ENCODE measurements at regions not wholly inside any gene's neighbourhood (a gene's known extent, or its start where the extent isn't known, plus 50 kb on each side); places are given as distances from the start of the nearest gene placed in this dataset.

DNA sequence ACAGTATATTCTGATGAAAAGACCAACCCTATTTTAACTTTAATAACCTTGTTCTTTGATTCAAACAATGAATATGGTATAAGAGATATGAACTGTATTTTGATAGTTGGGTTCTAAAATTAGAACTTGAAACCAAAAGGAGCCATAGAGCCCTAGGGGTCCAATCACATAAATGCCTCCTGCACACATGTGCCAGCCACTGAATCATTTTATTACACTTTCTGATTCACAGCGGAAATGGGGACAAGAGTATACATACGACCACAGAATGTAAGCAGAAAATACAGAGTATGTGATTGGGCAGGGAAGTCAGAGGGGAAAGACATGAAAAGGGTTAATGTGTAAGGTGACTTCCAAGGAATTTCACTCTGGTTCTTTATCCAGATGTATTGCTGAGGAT is 1000.2 kb downstream of the NR2F1-AS1 start:
- no TSS peak for BruUV-seq (replicated peaks)
- intact Hi-C loops (cut with micrococcal nuclease; ENCODE audit: unreplicated experiment) (no loop called here), in situ Hi-C loops (cut with MboI) (no loop called here)
- no peak overlapping the region for H3K4me2 ChIP-seq (ENCODE audit: control insufficient read depth, insufficient read depth)
- no peaks in the 10 kb centered on the region for H4K20me1 ChIP-seq (ENCODE audit: control insufficient read depth, insufficient read depth)
- H3K27me3 ChIP-seq (replicated peaks in 1 of 2; ENCODE audit: control insufficient read depth in 2 of 2, insufficient read depth in 2 of 2, low read length in 1 of 2), result no peaks in the 10 kb centered on the region
- TF ChIP-seq MEF2B (IDR thresholded peaks at IDR 0.05; ENCODE audit: partially characterized antibody, poor library complexity, severe bottlenecking), result no peak
- no peak for TF ChIP-seq CBFB (IDR thresholded peaks at IDR 0.05; ENCODE audit: low read depth)
- TF ChIP-seq SREBF2 (IDR thresholded peaks at IDR 0.05; ENCODE audit: low read length), result no peak
- TF ChIP-seq, protein P1, sequence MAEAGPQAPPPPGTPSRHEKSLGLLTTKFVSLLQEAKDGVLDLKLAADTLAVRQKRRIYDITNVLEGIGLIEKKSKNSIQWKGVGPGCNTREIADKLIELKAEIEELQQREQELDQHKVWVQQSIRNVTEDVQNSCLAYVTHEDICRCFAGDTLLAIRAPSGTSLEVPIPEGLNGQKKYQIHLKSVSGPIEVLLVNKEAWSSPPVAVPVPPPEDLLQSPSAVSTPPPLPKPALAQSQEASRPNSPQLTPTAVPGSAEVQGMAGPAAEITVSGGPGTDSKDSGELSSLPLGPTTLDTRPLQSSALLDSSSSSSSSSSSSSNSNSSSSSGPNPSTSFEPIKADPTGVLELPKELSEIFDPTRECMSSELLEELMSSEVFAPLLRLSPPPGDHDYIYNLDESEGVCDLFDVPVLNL (IDR thresholded peaks at IDR 0.05; ENCODE audit: low read depth, low read length), result no peak
- no peak for TF ChIP-seq SMAD5 (IDR thresholded peaks at IDR 0.05; ENCODE audit: low read depth)
- no peak for TF ChIP-seq NR2C1 (IDR thresholded peaks at IDR 0.05)
- TF ChIP-seq, protein P2, sequence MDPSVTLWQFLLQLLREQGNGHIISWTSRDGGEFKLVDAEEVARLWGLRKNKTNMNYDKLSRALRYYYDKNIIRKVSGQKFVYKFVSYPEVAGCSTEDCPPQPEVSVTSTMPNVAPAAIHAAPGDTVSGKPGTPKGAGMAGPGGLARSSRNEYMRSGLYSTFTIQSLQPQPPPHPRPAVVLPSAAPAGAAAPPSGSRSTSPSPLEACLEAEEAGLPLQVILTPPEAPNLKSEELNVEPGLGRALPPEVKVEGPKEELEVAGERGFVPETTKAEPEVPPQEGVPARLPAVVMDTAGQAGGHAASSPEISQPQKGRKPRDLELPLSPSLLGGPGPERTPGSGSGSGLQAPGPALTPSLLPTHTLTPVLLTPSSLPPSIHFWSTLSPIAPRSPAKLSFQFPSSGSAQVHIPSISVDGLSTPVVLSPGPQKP (IDR thresholded peaks at IDR 0.05; ENCODE audit: low read depth, low read length), result no peak
- TF ChIP-seq, protein P3, sequence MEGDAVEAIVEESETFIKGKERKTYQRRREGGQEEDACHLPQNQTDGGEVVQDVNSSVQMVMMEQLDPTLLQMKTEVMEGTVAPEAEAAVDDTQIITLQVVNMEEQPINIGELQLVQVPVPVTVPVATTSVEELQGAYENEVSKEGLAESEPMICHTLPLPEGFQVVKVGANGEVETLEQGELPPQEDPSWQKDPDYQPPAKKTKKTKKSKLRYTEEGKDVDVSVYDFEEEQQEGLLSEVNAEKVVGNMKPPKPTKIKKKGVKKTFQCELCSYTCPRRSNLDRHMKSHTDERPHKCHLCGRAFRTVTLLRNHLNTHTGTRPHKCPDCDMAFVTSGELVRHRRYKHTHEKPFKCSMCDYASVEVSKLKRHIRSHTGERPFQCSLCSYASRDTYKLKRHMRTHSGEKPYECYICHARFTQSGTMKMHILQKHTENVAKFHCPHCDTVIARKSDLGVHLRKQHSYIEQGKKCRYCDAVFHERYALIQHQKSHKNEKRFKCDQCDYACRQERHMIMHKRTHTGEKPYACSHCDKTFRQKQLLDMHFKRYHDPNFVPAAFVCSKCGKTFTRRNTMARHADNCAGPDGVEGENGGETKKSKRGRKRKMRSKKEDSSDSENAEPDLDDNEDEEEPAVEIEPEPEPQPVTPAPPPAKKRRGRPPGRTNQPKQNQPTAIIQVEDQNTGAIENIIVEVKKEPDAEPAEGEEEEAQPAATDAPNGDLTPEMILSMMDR (IDR thresholded peaks at IDR 0.05 in 2 of 3, conservative IDR thresholded peaks at IDR 0.05 in 1 of 3; ENCODE audit: control insufficient read depth in 2 of 3, extremely low read depth in 1 of 3, insufficient read depth in 1 of 3, low read depth in 3 of 3, low read length in 3 of 3), result no peak
- TF ChIP-seq CBX5 (IDR thresholded peaks at IDR 0.05; ENCODE audit: low read depth), result no peak
- H3K36me3 ChIP-seq (ENCODE audit: control insufficient read depth in 2 of 2, insufficient read depth in 2 of 2, low read length in 1 of 2), result no peaks in the 10 kb centered on the region
- H3K27ac ChIP-seq (ENCODE audit: control insufficient read depth, insufficient read depth), result no peak overlapping the region
- 2% methylated on average over 2 of the region's 2 CpGs for WGBS (ENCODE audit: insufficient coverage, insufficient replicate concordance, low lambda C conversion rate, missing lambda C conversion rate)
- no peak overlapping the region for H3K9ac ChIP-seq (ENCODE audit: control insufficient read depth, insufficient read depth, low read length)
- ATAC-seq, result no peak
- ChIA-PET CTCF (no interaction called here), SMC1A (ENCODE audit: uncharacterized antibody, unreplicated experiment) (no interaction called here), RAD21 (ENCODE audit: unreplicated experiment) (no interaction called here), POLR2A (no interaction called here)
- FAIRE-seq, result no peak
- no peak overlapping the region for H2AFZ ChIP-seq (ENCODE audit: control insufficient read depth, low read depth, low read length)
- DNase-seq (ENCODE audit: low read depth, low spot score), result no peak
- no peaks in the 10 kb centered on the region for H3K4me1 ChIP-seq (ENCODE audit: control insufficient read depth, insufficient read depth, low read length)
- H3K9me3 ChIP-seq (replicated peaks; ENCODE audit: control insufficient read depth, insufficient read depth, low read length), result no peaks in the 10 kb centered on the region
- H3K79me2 ChIP-seq (ENCODE audit: control insufficient read depth, insufficient read depth, low read length), result no peaks in the 10 kb centered on the region
- H3K4me3 ChIP-seq, result no peak overlapping the region

All from GM12878 (cell line).